ENCODE measurements at regions not wholly inside any gene's neighbourhood (a gene's known extent, or its start where the extent isn't known, plus 50 kb on each side); places are given as distances from the start of the nearest gene placed in this dataset.

- Histone ChIP-seq H3K4me1 (ENCODE audit: control insufficient read depth in 2 of 3, insufficient read depth in 2 of 3, low read depth in 1 of 3, low read length in 3 of 3) (peaks cover 0 to 18% (median 5%) of the 10 kb centered on the region in 3 donors), H3K9me3 (ENCODE audit: control insufficient read depth in 2 of 3, insufficient read depth in 1 of 3, low read length in 3 of 3) (no peaks in the 10 kb centered on the region), H3K27ac (ENCODE audit: low read depth in 2 of 2, low read length in 2 of 2) (peak overlapping the region; percentile 84 to 88), H3K27me3 (ENCODE audit: control insufficient read depth, insufficient read depth, low read length) (no peaks in the 10 kb centered on the region), H3K9ac (ENCODE audit: low read length in 3 of 3) (no peak overlapping the region), H3K36me3 (ENCODE audit: control insufficient read depth in 2 of 3, insufficient read depth in 3 of 3, low read length in 3 of 3) (no peaks in the 10 kb centered on the region), H3K4me3 (ENCODE audit: low read length in 3 of 3) (no peak overlapping the region)
- TF ChIP-seq CTCF (IDR thresholded peaks at IDR 0.05; ENCODE audit: borderline replicate concordance, extremely low read depth, insufficient read depth): no peak
- no peak for FAIRE-seq
- DNase-seq: peak in 3 of 5 donors; percentile 24 to 59 (median 53)
- intact Hi-C loops (cut with DNase I): no loop called here
These were observed 364.1 kb downstream of the BRINP1 start for GRCh38 chr9:119005162-119005561.

- Histone ChIP-seq H3K36me3 (ENCODE audit: control insufficient read depth in 2 of 3, insufficient read depth in 3 of 3, low read length in 3 of 3) (no peaks in the 10 kb centered on the region), H3K4me1 (ENCODE audit: control insufficient read depth in 2 of 3, insufficient read depth in 2 of 3, low read depth in 1 of 3, low read length in 3 of 3) (peaks cover 0 to 10% (median 5%) of the 10 kb centered on the region in 3 donors), H3K9ac (ENCODE audit: low read length in 3 of 3) (no peak overlapping the region), H3K4me3 (ENCODE audit: low read length in 3 of 3) (peak overlapping the region in 2 of 3 donors; percentile 23 to 54), H3K27me3 (ENCODE audit: control insufficient read depth, insufficient read depth, low read length) (no peaks in the 10 kb centered on the region), H3K27ac (ENCODE audit: low read depth in 2 of 2, low read length in 2 of 2) (peak overlapping the region in 1 of 2 donors; percentile 70), H3K9me3 (ENCODE audit: control insufficient read depth in 2 of 3, insufficient read depth in 1 of 3, low read length in 3 of 3) (no peaks in the 10 kb centered on the region)
- no peak for TF ChIP-seq CTCF (IDR thresholded peaks at IDR 0.05; ENCODE audit: borderline replicate concordance, extremely low read depth, insufficient read depth)
- DNase-seq: peak in 1 of 5 donors; percentile 22
- FAIRE-seq: no peak
- intact Hi-C loops (cut with DNase I): no loop called here
These were observed 360.0 kb downstream of the BRINP1 start for GRCh38 chr9:119009249-119009648.

- Histone ChIP-seq H3K27ac (ENCODE audit: low read depth in 2 of 2, low read length in 2 of 2) (no peak overlapping the region), H3K9ac (ENCODE audit: low read length in 3 of 3) (no peak overlapping the region), H3K27me3 (ENCODE audit: control insufficient read depth, insufficient read depth, low read length) (no peaks in the 10 kb centered on the region), H3K4me3 (ENCODE audit: low read length in 3 of 3) (no peak overlapping the region), H3K36me3 (ENCODE audit: control insufficient read depth in 2 of 3, insufficient read depth in 3 of 3, low read length in 3 of 3) (no peaks in the 10 kb centered on the region), H3K9me3 (ENCODE audit: control insufficient read depth in 2 of 3, insufficient read depth in 1 of 3, low read length in 3 of 3) (no peaks in the 10 kb centered on the region), H3K4me1 (ENCODE audit: control insufficient read depth in 2 of 3, insufficient read depth in 2 of 3, low read depth in 1 of 3, low read length in 3 of 3) (no peaks in the 10 kb centered on the region)
- intact Hi-C loops (cut with DNase I): no loop called here
- FAIRE-seq: no peak
- no peak for TF ChIP-seq CTCF (IDR thresholded peaks at IDR 0.05; ENCODE audit: borderline replicate concordance, extremely low read depth, insufficient read depth)
- DNase-seq: no peak
These were observed 349.0 kb downstream of the BRINP1 start for GRCh38 chr9:119020284-119020683.

- TF ChIP-seq CTCF (IDR thresholded peaks at IDR 0.05; ENCODE audit: borderline replicate concordance, extremely low read depth, insufficient read depth): no peak
- DNase-seq (peak in 2 of 5 donors; percentile 27 to 35), FAIRE-seq (no peak)
- Histone ChIP-seq H3K27ac (ENCODE audit: low read depth in 2 of 2, low read length in 2 of 2) (no peak overlapping the region), H3K4me1 (ENCODE audit: control insufficient read depth in 2 of 3, insufficient read depth in 2 of 3, low read depth in 1 of 3, low read length in 3 of 3) (no peaks in the 10 kb centered on the region), H3K9ac (ENCODE audit: low read length in 3 of 3) (no peak overlapping the region), H3K4me3 (ENCODE audit: low read length in 3 of 3) (no peak overlapping the region), H3K36me3 (ENCODE audit: control insufficient read depth in 2 of 3, insufficient read depth in 3 of 3, low read length in 3 of 3) (no peaks in the 10 kb centered on the region), H3K27me3 (ENCODE audit: control insufficient read depth, insufficient read depth, low read length) (no peaks in the 10 kb centered on the region), H3K9me3 (ENCODE audit: control insufficient read depth in 2 of 3, insufficient read depth in 1 of 3, low read length in 3 of 3) (no peaks in the 10 kb centered on the region)
- intact Hi-C loops (cut with DNase I): no loop called here
These were observed 348.4 kb downstream of the BRINP1 start for GRCh38 chr9:119020730-119021333.
